ENCODE measurements at regions not wholly inside any gene's neighbourhood (a gene's known extent, or its start where the extent isn't known, plus 50 kb on each side); places are given as distances from the start of the nearest gene placed in this dataset.

- H3K9me3 ChIP-seq (ENCODE audit: low read length) = no peaks in the 10 kb centered on the region
- no peak overlapping the region for H3K4me2 ChIP-seq (ENCODE audit: low read length)
- no peak overlapping the region for H3K4me3 ChIP-seq (ENCODE audit: low read length)
- H3K27me3 ChIP-seq (ENCODE audit: low read length) = no peaks in the 10 kb centered on the region
- POLR2A ChIA-PET (ENCODE audit: unreplicated experiment) = no interaction called here
- no peak for ATAC-seq
- H3K36me3 ChIP-seq (ENCODE audit: low read depth, low read length) = no peaks in the 10 kb centered on the region
- no peak for TF ChIP-seq EZH2phosphoT487 (IDR thresholded peaks at IDR 0.05; ENCODE audit: borderline replicate concordance, low read length)
- no peak for TF ChIP-seq CTCF (conservative IDR thresholded peaks at IDR 0.05; ENCODE audit: low read depth, low read length)
- TF ChIP-seq EZH2 (IDR thresholded peaks at IDR 0.05; ENCODE audit: low read length, unreplicated experiment) = no peak
- H3K4me1 ChIP-seq (ENCODE audit: insufficient read depth, low read length) = no peaks in the 10 kb centered on the region
- no peak overlapping the region for H2AFZ ChIP-seq (ENCODE audit: low read length)
- CTCF ChIA-PET = no interaction called here
- no peaks in the 10 kb centered on the region for H3K79me2 ChIP-seq (ENCODE audit: low read length)
- H4K20me1 ChIP-seq (ENCODE audit: low read length) = no peaks in the 10 kb centered on the region
- no peak overlapping the region for H3K27ac ChIP-seq (ENCODE audit: low read length)
- no peaks in the 10 kb centered on the region for H3F3A ChIP-seq (ENCODE audit: low read length, unreplicated experiment)
- no peak overlapping the region for H3K9ac ChIP-seq (ENCODE audit: low read length)
- intact Hi-C loops (cut with micrococcal nuclease) = no loop called here
- BruUV-seq (replicated peaks) = no TSS peak
- no peak for DNase-seq
- H3K9me2 ChIP-seq (replicated peaks; ENCODE audit: low read length) = no peaks in the 10 kb centered on the region
Measured at GRCh38 chr2:14910654-14911053, 278.1 kb downstream of the LRATD1 start.

GRCh38 chr2:14915983-14916382, 283.5 kb downstream of the LRATD1 start:
- H3F3A ChIP-seq (ENCODE audit: low read length, unreplicated experiment) = no peaks in the 10 kb centered on the region
- intact Hi-C loops (cut with micrococcal nuclease) = no loop called here
- no peaks in the 10 kb centered on the region for H3K9me2 ChIP-seq (replicated peaks; ENCODE audit: low read length)
- DNase-seq (no peak), ATAC-seq (no peak)
- BruUV-seq (replicated peaks) = no TSS peak
- ChIA-PET CTCF (no interaction called here), POLR2A (ENCODE audit: unreplicated experiment) (no interaction called here)
- H3K4me1 ChIP-seq (ENCODE audit: insufficient read depth, low read length) = no peaks in the 10 kb centered on the region
- H3K36me3 ChIP-seq (ENCODE audit: low read depth, low read length) = no peaks in the 10 kb centered on the region
- H3K9ac ChIP-seq (ENCODE audit: low read length) = no peak overlapping the region
- TF ChIP-seq EZH2phosphoT487 (IDR thresholded peaks at IDR 0.05; ENCODE audit: borderline replicate concordance, low read length) = no peak
- no peak for TF ChIP-seq CTCF (conservative IDR thresholded peaks at IDR 0.05; ENCODE audit: low read depth, low read length)
- no peak for TF ChIP-seq EZH2 (IDR thresholded peaks at IDR 0.05; ENCODE audit: low read length, unreplicated experiment)
- H3K4me2 ChIP-seq (ENCODE audit: low read length) = no peak overlapping the region
- H3K27ac ChIP-seq (ENCODE audit: low read length) = no peak overlapping the region
- no peaks in the 10 kb centered on the region for H4K20me1 ChIP-seq (ENCODE audit: low read length)
- H2AFZ ChIP-seq (ENCODE audit: low read length) = no peak overlapping the region
- H3K9me3 ChIP-seq (ENCODE audit: low read length) = no peaks in the 10 kb centered on the region
- H3K79me2 ChIP-seq (ENCODE audit: low read length) = no peaks in the 10 kb centered on the region
- H3K27me3 ChIP-seq (ENCODE audit: low read length) = no peaks in the 10 kb centered on the region
- H3K4me3 ChIP-seq (ENCODE audit: low read length) = no peak overlapping the region

GRCh38 chr2:14923820-14924580, 291.5 kb downstream of the LRATD1 start:
- intact Hi-C loops (cut with micrococcal nuclease) = no loop called here
- ATAC-seq (no peak), DNase-seq (no peak)
- ChIA-PET CTCF (no interaction called here), POLR2A (ENCODE audit: unreplicated experiment) (no interaction called here)
- no peak overlapping the region for H2AFZ ChIP-seq (ENCODE audit: low read length)
- BruUV-seq (replicated peaks) = no TSS peak
- no peaks in the 10 kb centered on the region for H3F3A ChIP-seq (ENCODE audit: low read length, unreplicated experiment)
- no peaks in the 10 kb centered on the region for H3K79me2 ChIP-seq (ENCODE audit: low read length)
- H3K4me2 ChIP-seq (ENCODE audit: low read length) = no peak overlapping the region
- no peak overlapping the region for H3K4me3 ChIP-seq (ENCODE audit: low read length)
- no peaks in the 10 kb centered on the region for H4K20me1 ChIP-seq (ENCODE audit: low read length)
- no peak for TF ChIP-seq CTCF (conservative IDR thresholded peaks at IDR 0.05; ENCODE audit: low read depth, low read length)
- TF ChIP-seq EZH2 (IDR thresholded peaks at IDR 0.05; ENCODE audit: low read length, unreplicated experiment) = no peak
- no peak for TF ChIP-seq EZH2phosphoT487 (IDR thresholded peaks at IDR 0.05; ENCODE audit: borderline replicate concordance, low read length)
- no peaks in the 10 kb centered on the region for H3K9me3 ChIP-seq (ENCODE audit: low read length)
- H3K36me3 ChIP-seq (ENCODE audit: low read depth, low read length) = no peaks in the 10 kb centered on the region
- no peaks in the 10 kb centered on the region for H3K9me2 ChIP-seq (replicated peaks; ENCODE audit: low read length)
- H3K27ac ChIP-seq (ENCODE audit: low read length) = no peak overlapping the region
- no peak overlapping the region for H3K9ac ChIP-seq (ENCODE audit: low read length)
- H3K4me1 ChIP-seq (ENCODE audit: insufficient read depth, low read length) = peaks cover 14% of the 10 kb centered on the region
- no peaks in the 10 kb centered on the region for H3K27me3 ChIP-seq (ENCODE audit: low read length)

Data from PC-3 (cell line).